Prostate gland (tissue), 2 donors: ENCODE measurements at regions not wholly inside any gene's neighbourhood (a gene's known extent, or its start where the extent isn't known, plus 50 kb on each side); places are given as distances from the start of the nearest gene placed in this dataset.

Source experiments
- DNase-seq: peaks from one replicate; pipeline ENCODE4 v3.0.0-alpha.2; 2019; ENCODE audit warnings: low spot score
- H3K27ac ChIP-seq, 2 donors: fragments of 200-600 bp; sonication (generic); 2 replicates each; pipeline ENCODE4 v1.5.1; 2017 to 2019
- H3K27me3 ChIP-seq: fragments of 200-600 bp; sonication (generic); replicated peaks from 2 replicates; pipeline ENCODE4 v1.5.1; 2019; ENCODE audit not compliant: insufficient read depth
- H3K36me3 ChIP-seq, 2 donors: fragments of 200-600 bp; sonication (generic); 1 replicate in 1 of 2; 2 replicates in 1 of 2; pipeline versions ENCODE4 v1.5.1 to v1.8.1; 2017 to 2019
- H3K4me1 ChIP-seq: fragments of 200-600 bp; sonication (generic); replicated peaks from 2 replicates; pipeline ENCODE4 v1.5.1; 2019
- H3K4me3 ChIP-seq, 2 donors: fragments of 200-600 bp; sonication (generic); 2 replicates each; pipeline ENCODE4 v1.5.1; 2017 to 2019
- H3K9me3 ChIP-seq: fragments of 200-600 bp; sonication (generic); 2 replicates; pipeline ENCODE4 v1.5.1; 2017
- POLR2A ChIP-seq: fragments of 450-650 bp; IDR thresholded peaks from one replicate; pipeline ENCODE4 v1.6.1; 2016; ENCODE audit warnings: antibody characterized with exemption, mild to moderate bottlenecking
- POLR2AphosphoS5 ChIP-seq: sonication (generic); formaldehyde crosslinking; IDR thresholded peaks from one replicate; pipeline ENCODE4 v1.6.1; 2017; ENCODE audit warnings: antibody characterized with exemption
- WGBS: methylation state at CpG from one replicate; pipeline ENCODE4 v1.1.5; 2018; 5-methylcytosine and 5-hydroxymethylcytosine counted together
- intact Hi-C: fragments of 100-400 bp; cut with DNase I; formaldehyde crosslinking; loops from one replicate; pipeline ENCODE4 v1.14.2; 2022
- TF ChIP-seq, protein P1 (sequence below), 4 experiments: fragments of 200-600 bp in 2 of 4; fragments of 450-650 bp in 2 of 4; sonication (generic) in 2 of 4; IDR thresholded peaks; 1 replicate in 3 of 4; 2 replicates in 1 of 4; pipeline ENCODE4 v1.5.1; 2016 to 2019; ENCODE audit warnings: antibody characterized with exemption in 4 of 4, mild to moderate bottlenecking in 2 of 4, moderate library complexity in 2 of 4

DNA sequence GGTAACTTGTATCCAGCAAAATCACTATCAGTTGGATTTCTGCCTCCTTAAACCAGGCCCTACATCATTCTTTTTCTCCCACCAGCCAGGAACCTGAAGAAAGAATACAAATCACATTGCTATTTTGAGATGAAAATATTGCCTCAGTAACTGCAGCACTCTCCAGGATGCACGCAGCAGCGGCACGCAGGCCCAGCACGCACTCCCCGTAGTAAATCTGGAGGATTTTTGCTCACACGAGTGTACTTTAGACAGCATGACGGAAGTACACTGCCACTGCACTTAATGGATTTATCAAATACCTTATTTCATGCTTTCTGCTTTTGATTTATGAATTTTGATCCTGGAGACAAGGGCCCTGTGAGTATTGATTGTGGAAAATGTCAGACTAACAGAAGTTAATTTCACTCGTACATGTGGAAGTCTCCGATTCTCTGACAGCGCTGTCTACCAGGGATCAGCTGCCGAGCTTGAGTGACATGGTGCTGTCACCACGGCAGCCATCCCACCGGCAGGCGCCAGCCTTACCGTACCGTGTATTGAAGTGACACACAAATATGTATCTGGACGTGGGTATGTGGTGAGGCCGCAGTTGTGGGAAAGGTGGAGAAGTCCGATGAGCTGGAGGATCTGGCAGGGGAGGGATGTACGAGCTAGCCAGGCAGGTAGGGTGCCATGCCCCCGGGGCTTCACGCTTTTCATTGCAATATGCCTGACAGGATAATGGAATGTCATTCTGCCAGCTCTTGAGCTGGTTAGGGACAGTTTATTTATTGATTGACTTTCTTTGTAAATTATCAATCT, 863.7 kb downstream of the GALR1 start:
- H3K4me1 ChIP-seq = no peaks in the 10 kb centered on the region
- H3K27ac ChIP-seq = no peak overlapping the region
- no peaks in the 10 kb centered on the region for H3K9me3 ChIP-seq
- 84% methylated on average over 22 of the region's 22 CpGs for WGBS
- no peaks in the 10 kb centered on the region for H3K36me3 ChIP-seq
- intact Hi-C loops = no loop called here
- TF ChIP-seq, protein P1, sequence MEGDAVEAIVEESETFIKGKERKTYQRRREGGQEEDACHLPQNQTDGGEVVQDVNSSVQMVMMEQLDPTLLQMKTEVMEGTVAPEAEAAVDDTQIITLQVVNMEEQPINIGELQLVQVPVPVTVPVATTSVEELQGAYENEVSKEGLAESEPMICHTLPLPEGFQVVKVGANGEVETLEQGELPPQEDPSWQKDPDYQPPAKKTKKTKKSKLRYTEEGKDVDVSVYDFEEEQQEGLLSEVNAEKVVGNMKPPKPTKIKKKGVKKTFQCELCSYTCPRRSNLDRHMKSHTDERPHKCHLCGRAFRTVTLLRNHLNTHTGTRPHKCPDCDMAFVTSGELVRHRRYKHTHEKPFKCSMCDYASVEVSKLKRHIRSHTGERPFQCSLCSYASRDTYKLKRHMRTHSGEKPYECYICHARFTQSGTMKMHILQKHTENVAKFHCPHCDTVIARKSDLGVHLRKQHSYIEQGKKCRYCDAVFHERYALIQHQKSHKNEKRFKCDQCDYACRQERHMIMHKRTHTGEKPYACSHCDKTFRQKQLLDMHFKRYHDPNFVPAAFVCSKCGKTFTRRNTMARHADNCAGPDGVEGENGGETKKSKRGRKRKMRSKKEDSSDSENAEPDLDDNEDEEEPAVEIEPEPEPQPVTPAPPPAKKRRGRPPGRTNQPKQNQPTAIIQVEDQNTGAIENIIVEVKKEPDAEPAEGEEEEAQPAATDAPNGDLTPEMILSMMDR (IDR thresholded peaks at IDR 0.05) = no peak
- TF ChIP-seq POLR2AphosphoS5 = no peak
- H3K27me3 ChIP-seq = no peaks in the 10 kb centered on the region
- no peak for DNase-seq
- no peak overlapping the region for H3K4me3 ChIP-seq

DNA sequence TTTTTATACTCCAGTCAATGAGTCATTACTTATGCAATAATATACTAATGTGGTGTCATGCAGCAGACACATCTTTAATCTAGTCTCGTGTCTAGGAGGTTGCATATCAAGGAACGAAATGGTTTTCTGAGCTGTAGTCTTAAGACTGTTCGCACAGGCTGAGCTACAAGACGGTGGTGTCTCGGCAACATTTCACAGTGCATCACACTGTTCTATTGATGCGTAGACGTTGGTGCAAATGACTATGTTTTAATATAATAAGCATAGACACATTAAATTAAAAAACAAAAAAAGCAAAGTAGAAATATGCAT, 864.2 kb downstream of the GALR1 start:
- Histone ChIP-seq H3K4me3 (no peak overlapping the region), H3K27me3 (no peaks in the 10 kb centered on the region), H3K9me3 (no peaks in the 10 kb centered on the region), H3K4me1 (no peaks in the 10 kb centered on the region), H3K36me3 (no peaks in the 10 kb centered on the region), H3K27ac (no peak overlapping the region)
- intact Hi-C loops = no loop called here
- no peak for DNase-seq
- TF ChIP-seq POLR2A (no peak), POLR2AphosphoS5 (no peak)
- TF ChIP-seq, protein P1 (IDR thresholded peaks at IDR 0.05) = no peak
- 90% methylated on average over 7 of the region's 7 CpGs for WGBS

DNA sequence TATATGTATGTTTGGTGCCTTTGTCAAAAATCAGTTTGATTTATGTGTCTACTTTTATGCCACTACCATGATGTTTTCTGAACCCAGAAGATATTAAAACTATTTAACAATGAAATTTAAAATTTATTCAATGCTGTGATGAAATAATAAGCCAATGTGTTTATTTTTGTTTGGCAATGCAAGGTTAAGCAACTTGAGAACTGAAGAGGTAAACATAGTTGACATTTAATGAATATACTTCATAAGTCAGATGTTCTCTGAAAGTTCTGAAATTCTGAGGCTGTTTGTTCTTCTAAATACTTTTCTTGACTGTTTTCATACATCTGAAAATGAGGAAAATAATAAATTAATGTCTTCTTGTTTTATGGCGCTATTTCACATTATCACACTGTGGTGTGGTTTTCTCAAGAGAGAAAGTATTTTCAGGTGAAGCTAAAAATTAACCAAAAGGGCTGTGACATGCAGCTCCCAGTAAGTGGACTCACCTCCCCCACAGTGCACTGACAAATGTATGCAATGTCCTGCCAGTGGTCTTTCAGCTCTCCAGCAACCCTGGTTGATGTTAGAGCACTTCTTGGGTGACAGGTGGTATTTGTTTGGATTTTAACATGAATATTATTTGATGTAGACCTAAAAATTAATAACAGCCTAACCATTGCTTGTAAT, 863.6 kb upstream of the SALL3 start:
- TF ChIP-seq, protein P1 (IDR thresholded peaks at IDR 0.05) = no peak
- TF ChIP-seq POLR2AphosphoS5 (no peak), POLR2A (no peak)
- no peak overlapping the region for H3K27ac ChIP-seq
- WGBS = 85% methylated on average over 1 of the region's 1 CpG
- intact Hi-C loops = no loop called here
- DNase-seq = no peak
- H3K9me3 ChIP-seq = no peaks in the 10 kb centered on the region
- H3K4me1 ChIP-seq = no peaks in the 10 kb centered on the region
- no peak overlapping the region for H3K4me3 ChIP-seq
- no peaks in the 10 kb centered on the region for H3K27me3 ChIP-seq
- H3K36me3 ChIP-seq = no peaks in the 10 kb centered on the region

DNA sequence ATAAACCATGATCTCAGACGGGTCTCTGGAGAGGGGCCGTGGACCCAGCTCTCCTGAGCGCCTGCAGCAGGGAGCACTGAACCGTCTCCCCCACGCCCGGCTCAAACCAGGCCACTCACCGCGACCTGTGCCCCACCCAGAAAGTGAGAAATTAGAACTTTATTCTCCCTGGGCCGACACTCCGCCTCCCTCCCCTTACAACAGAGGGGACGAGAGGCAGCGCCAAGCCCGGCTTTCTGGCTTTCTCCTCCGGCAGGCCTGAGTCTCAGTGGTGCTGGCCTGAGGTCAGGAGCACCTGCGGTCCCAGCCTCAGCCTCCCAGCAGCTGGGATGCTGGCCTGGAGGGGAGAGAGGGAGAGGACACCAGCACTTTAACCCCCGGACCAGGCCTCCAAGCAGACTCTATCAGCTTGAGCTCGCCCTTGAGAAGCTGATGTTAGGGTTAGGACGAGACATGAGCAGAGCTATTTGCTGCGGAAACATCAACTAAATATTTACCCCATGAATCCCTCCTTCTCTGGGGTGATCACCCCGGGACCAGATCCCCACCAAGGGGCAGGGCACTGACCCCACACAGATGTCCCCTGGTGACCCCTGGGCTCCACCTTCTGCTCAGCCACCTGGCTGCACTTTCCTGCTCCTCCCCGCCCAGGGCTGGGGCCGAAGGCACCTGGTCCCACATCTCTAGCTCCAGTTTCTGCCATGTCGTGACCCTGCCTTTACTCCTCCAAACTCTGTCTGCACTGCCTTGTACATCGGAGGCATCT, 856.3 kb upstream of the SALL3 start:
- intact Hi-C loops = no loop called here
- no peaks in the 10 kb centered on the region for H3K9me3 ChIP-seq
- H3K27ac ChIP-seq = no peak overlapping the region

More for the DNA sequence above, 856.3 kb upstream of the SALL3 start:
- H3K27me3 ChIP-seq = no peaks in the 10 kb centered on the region
- TF ChIP-seq POLR2AphosphoS5 = no peak
- TF ChIP-seq, protein P1 (IDR thresholded peaks at IDR 0.05) = no peak
- no peak for TF ChIP-seq POLR2A
- no peak for DNase-seq
- no peaks in the 10 kb centered on the region for H3K36me3 ChIP-seq
- WGBS = 94% methylated on average over 24 of the region's 24 CpGs
- H3K4me1 ChIP-seq = no peaks in the 10 kb centered on the region
- H3K4me3 ChIP-seq = no peak overlapping the region
